ENCODE measurements at regions not wholly inside any gene's neighbourhood (a gene's known extent, or its start where the extent isn't known, plus 50 kb on each side); places are given as distances from the start of the nearest gene placed in this dataset.

- FAIRE-seq (no peak), DNase-seq (ENCODE audit: insufficient read length, low spot score) (no peak)
- no peak for TF ChIP-seq CTCF (IDR thresholded peaks at IDR 0.05; ENCODE audit: insufficient read depth, missing control alignments)
Observed at GRCh38 chr2:17262854-17263569, 255.2 kb downstream of the RAD51AP2 start.

GRCh38 chr2:17259613-17260012 is 258.6 kb downstream of the RAD51AP2 start:
- no peak for TF ChIP-seq CTCF (IDR thresholded peaks at IDR 0.05; ENCODE audit: insufficient read depth, missing control alignments)
- no peak for FAIRE-seq

GRCh38 chr2:17258861-17259260 is 259.4 kb downstream of the RAD51AP2 start:
- TF ChIP-seq CTCF (IDR thresholded peaks at IDR 0.05; ENCODE audit: insufficient read depth, missing control alignments): no peak
- no peak for DNase-seq (ENCODE audit: insufficient read length, low spot score)
- no peak for FAIRE-seq

More at GRCh38 chr2:17259613-17260012, 258.6 kb downstream of the RAD51AP2 start:
- no peak for DNase-seq (ENCODE audit: insufficient read length, low spot score)

GRCh38 chr2:17257189-17257909 is 260.9 kb downstream of the RAD51AP2 start:
- no peak for TF ChIP-seq CTCF (IDR thresholded peaks at IDR 0.05; ENCODE audit: insufficient read depth, missing control alignments)
- DNase-seq (ENCODE audit: insufficient read length, low spot score): no peak
- no peak for FAIRE-seq

GRCh38 chr2:17255071-17255470 is 263.2 kb downstream of the RAD51AP2 start:
- FAIRE-seq (no peak), DNase-seq (ENCODE audit: insufficient read length, low spot score) (no peak)
- TF ChIP-seq CTCF (IDR thresholded peaks at IDR 0.05; ENCODE audit: insufficient read depth, missing control alignments): no peak

- DNase-seq (ENCODE audit: insufficient read length, low spot score) (no peak), FAIRE-seq (no peak)
- no peak for TF ChIP-seq CTCF (IDR thresholded peaks at IDR 0.05; ENCODE audit: insufficient read depth, missing control alignments)
Observed at GRCh38 chr2:17254421-17254820, 263.8 kb downstream of the RAD51AP2 start.

- TF ChIP-seq CTCF (IDR thresholded peaks at IDR 0.05; ENCODE audit: insufficient read depth, missing control alignments): no peak
- FAIRE-seq (no peak), DNase-seq (ENCODE audit: insufficient read length, low spot score) (no peak)
Observed at GRCh38 chr2:17252258-17252657, 266.0 kb downstream of the RAD51AP2 start.
